Activated T-helper 1 cell treated with anti-CD3 and anti-CD28 coated beads, Interleukin-12 subunit alpha, Interleukin-12 subunit beta, Interleukin-2, Interleukin-4 antibody, amounts not matched to agents 30 ng/mL and 10 ng/mL and 1 ng/mL, durations not matched to agents 14 hours and 24 hours and 36 hours (primary cell): ENCODE measurements at regions not wholly inside any gene's neighbourhood (a gene's known extent, or its start where the extent isn't known, plus 50 kb on each side); places are given as distances from the start of the nearest gene placed in this dataset.

Experiments used
- DNase-seq: peaks from one replicate; pipeline ENCODE4 v3.0.0; 2021; ENCODE audit warnings: low spot score
- H3K27ac Mint-ChIP-seq: one replicate; pipeline ENCODE4 v1.8.0; 2021; ENCODE audit warnings: mild to moderate bottlenecking, mixed read lengths
- H3K27me3 Mint-ChIP-seq: one replicate; pipeline ENCODE4 v1.8.0; 2022; ENCODE audit warnings: mild to moderate bottlenecking, moderate library complexity, mixed read lengths; ENCODE audit not compliant: insufficient read depth
- H3K36me3 Mint-ChIP-seq: one replicate; pipeline ENCODE4 v1.8.0; 2021; ENCODE audit warnings: low read depth, mixed read lengths
- H3K4me1 Mint-ChIP-seq: one replicate; pipeline ENCODE4 v1.8.0; 2021; ENCODE audit warnings: low read depth, mixed read lengths
- H3K4me3 Mint-ChIP-seq: one replicate; pipeline ENCODE4 v1.8.0; 2021; ENCODE audit warnings: mild to moderate bottlenecking, moderate library complexity, mixed read lengths
- H3K9me3 Mint-ChIP-seq: one replicate; pipeline ENCODE4 v1.8.0; 2021; ENCODE audit warnings: mixed read lengths
- intact Hi-C: fragments of 100-400 bp; cut with micrococcal nuclease; formaldehyde crosslinking; loops from one replicate; pipeline ENCODE4 v1.15.1; 2024

GRCh38 chr1:165063181-165063965 is 293.1 kb downstream of the LMX1A start:
- Mint-ChIP-seq H3K36me3 (no peaks in the 10 kb centered on the region), H3K9me3 (peaks cover 3% of the 10 kb centered on the region), H3K4me3 (no peak overlapping the region), H3K4me1 (no peaks in the 10 kb centered on the region), H3K27ac (no peak overlapping the region), H3K27me3 (peaks cover 2% of the 10 kb centered on the region)
- intact Hi-C loops: no loop called here
- no peak for DNase-seq

GRCh38 chr1:165062346-165062745 is 294.2 kb downstream of the LMX1A start:
- H3K9me3 Mint-ChIP-seq: peaks cover 3% of the 10 kb centered on the region
- no peak for DNase-seq
- H3K36me3 Mint-ChIP-seq: no peaks in the 10 kb centered on the region
- intact Hi-C loops: no loop called here
- H3K4me1 Mint-ChIP-seq: no peaks in the 10 kb centered on the region
- H3K4me3 Mint-ChIP-seq: no peak overlapping the region
- H3K27ac Mint-ChIP-seq: no peak overlapping the region
- peaks cover 2% of the 10 kb centered on the region for H3K27me3 Mint-ChIP-seq

- H3K9me3 Mint-ChIP-seq: peaks cover 3% of the 10 kb centered on the region
- no peak overlapping the region for H3K27ac Mint-ChIP-seq
- H3K27me3 Mint-ChIP-seq: peaks cover 6% of the 10 kb centered on the region
- intact Hi-C loops: no loop called here
- no peaks in the 10 kb centered on the region for H3K4me1 Mint-ChIP-seq
- no peak for DNase-seq
- no peaks in the 10 kb centered on the region for H3K36me3 Mint-ChIP-seq
- no peak overlapping the region for H3K4me3 Mint-ChIP-seq
These were observed 296.2 kb downstream of the LMX1A start for GRCh38 chr1:165060285-165060793.

- Mint-ChIP-seq H3K27ac (no peak overlapping the region), H3K36me3 (no peaks in the 10 kb centered on the region), H3K4me1 (no peaks in the 10 kb centered on the region), H3K27me3 (peaks cover 11% of the 10 kb centered on the region), H3K9me3 (peaks cover 3% of the 10 kb centered on the region), H3K4me3 (no peak overlapping the region)
- no peak for DNase-seq
- intact Hi-C loops: no loop called here
These were observed 298.6 kb downstream of the LMX1A start for GRCh38 chr1:165057956-165058355.

GRCh38 chr1:165056914-165057313 is 299.6 kb downstream of the LMX1A start:
- H3K36me3 Mint-ChIP-seq: no peaks in the 10 kb centered on the region
- H3K27ac Mint-ChIP-seq: no peak overlapping the region
- intact Hi-C loops: no loop called here
- H3K9me3 Mint-ChIP-seq: peaks cover 3% of the 10 kb centered on the region
- no peak for DNase-seq
- peaks cover 11% of the 10 kb centered on the region for H3K27me3 Mint-ChIP-seq
- H3K4me1 Mint-ChIP-seq: no peaks in the 10 kb centered on the region
- no peak overlapping the region for H3K4me3 Mint-ChIP-seq

- DNase-seq: no peak
- Mint-ChIP-seq H3K9me3 (peaks cover 3% of the 10 kb centered on the region), H3K27ac (no peak overlapping the region), H3K36me3 (no peaks in the 10 kb centered on the region), H3K27me3 (peaks cover 11% of the 10 kb centered on the region), H3K4me3 (no peak overlapping the region), H3K4me1 (no peaks in the 10 kb centered on the region)
- intact Hi-C loops: no loop called here
These were observed 300.9 kb downstream of the LMX1A start for GRCh38 chr1:165055581-165055980.

GRCh38 chr1:165054627-165055026 is 301.9 kb downstream of the LMX1A start:
- intact Hi-C loops: no loop called here
- no peak overlapping the region for H3K27ac Mint-ChIP-seq
- no peaks in the 10 kb centered on the region for H3K4me1 Mint-ChIP-seq

GRCh38 chr1:165053351-165053750 is 303.2 kb downstream of the LMX1A start:
- Mint-ChIP-seq H3K27ac (no peak overlapping the region), H3K4me3 (no peak overlapping the region), H3K36me3 (no peaks in the 10 kb centered on the region), H3K4me1 (no peaks in the 10 kb centered on the region), H3K27me3 (peaks cover 9% of the 10 kb centered on the region), H3K9me3 (no peaks in the 10 kb centered on the region)
- no peak for DNase-seq
- intact Hi-C loops: no loop called here

More at GRCh38 chr1:165054627-165055026, 301.9 kb downstream of the LMX1A start:
- H3K4me3 Mint-ChIP-seq: no peak overlapping the region
- DNase-seq: no peak
- H3K9me3 Mint-ChIP-seq: no peaks in the 10 kb centered on the region
- no peaks in the 10 kb centered on the region for H3K36me3 Mint-ChIP-seq
- peaks cover 9% of the 10 kb centered on the region for H3K27me3 Mint-ChIP-seq

- Mint-ChIP-seq H3K27me3 (peaks cover 9% of the 10 kb centered on the region), H3K4me1 (no peaks in the 10 kb centered on the region), H3K4me3 (no peak overlapping the region), H3K27ac (no peak overlapping the region), H3K36me3 (no peaks in the 10 kb centered on the region), H3K9me3 (no peaks in the 10 kb centered on the region)
- DNase-seq: no peak
- intact Hi-C loops: no loop called here
These were observed 303.6 kb downstream of the LMX1A start for GRCh38 chr1:165052936-165053335.

GRCh38 chr1:165052431-165052830 is 304.1 kb downstream of the LMX1A start:
- H3K4me1 Mint-ChIP-seq: no peaks in the 10 kb centered on the region
- H3K27ac Mint-ChIP-seq: no peak overlapping the region
- intact Hi-C loops: no loop called here
- no peak for DNase-seq
- H3K27me3 Mint-ChIP-seq: peaks cover 9% of the 10 kb centered on the region
- no peaks in the 10 kb centered on the region for H3K9me3 Mint-ChIP-seq
- no peaks in the 10 kb centered on the region for H3K36me3 Mint-ChIP-seq
- no peak overlapping the region for H3K4me3 Mint-ChIP-seq

GRCh38 chr1:165050246-165050645 is 306.3 kb downstream of the LMX1A start:
- intact Hi-C loops: no loop called here
- Mint-ChIP-seq H3K36me3 (no peaks in the 10 kb centered on the region), H3K4me1 (no peaks in the 10 kb centered on the region), H3K9me3 (no peaks in the 10 kb centered on the region), H3K4me3 (no peak overlapping the region), H3K27me3 (peaks cover 4% of the 10 kb centered on the region), H3K27ac (no peak overlapping the region)
- no peak for DNase-seq

- Mint-ChIP-seq H3K36me3 (no peaks in the 10 kb centered on the region), H3K4me3 (no peak overlapping the region), H3K27me3 (no peaks in the 10 kb centered on the region), H3K4me1 (no peaks in the 10 kb centered on the region), H3K9me3 (no peaks in the 10 kb centered on the region), H3K27ac (no peak overlapping the region)
- DNase-seq: no peak
- intact Hi-C loops: no loop called here
These were observed 308.5 kb downstream of the LMX1A start for GRCh38 chr1:165047994-165048393.

- intact Hi-C loops: no loop called here
- Mint-ChIP-seq H3K4me3 (no peak overlapping the region), H3K4me1 (no peaks in the 10 kb centered on the region), H3K27ac (no peak overlapping the region), H3K36me3 (no peaks in the 10 kb centered on the region), H3K9me3 (no peaks in the 10 kb centered on the region), H3K27me3 (no peaks in the 10 kb centered on the region)
- no peak for DNase-seq
These were observed 310.6 kb downstream of the LMX1A start for GRCh38 chr1:165045902-165046301.

- H3K36me3 Mint-ChIP-seq: no peaks in the 10 kb centered on the region
- H3K27ac Mint-ChIP-seq: no peak overlapping the region
- H3K4me3 Mint-ChIP-seq: no peak overlapping the region
- DNase-seq: no peak
- H3K9me3 Mint-ChIP-seq: no peaks in the 10 kb centered on the region
- no peaks in the 10 kb centered on the region for H3K4me1 Mint-ChIP-seq
- no peaks in the 10 kb centered on the region for H3K27me3 Mint-ChIP-seq
- intact Hi-C loops: no loop called here
These were observed 315.9 kb downstream of the LMX1A start for GRCh38 chr1:165040641-165041040.
